Osteocyte (in vitro differentiated cells): ENCODE measurements at regions not wholly inside any gene's neighbourhood (a gene's known extent, or its start where the extent isn't known, plus 50 kb on each side); places are given as distances from the start of the nearest gene placed in this dataset.

ENCODE experiments used
- DNase-seq: peaks from one replicate; pipeline ENCODE4 v3.0.0; 2021; ENCODE audit warnings: mixed read lengths; ENCODE audit not compliant: unreplicated experiment; ENCODE audit errors: extremely low spot score
- H3K27ac Mint-ChIP-seq: one replicate; pipeline ENCODE4 v1.8.0; 2021; ENCODE audit warnings: mild to moderate bottlenecking, mixed read lengths; ENCODE audit not compliant: unreplicated experiment
- H3K27me3 Mint-ChIP-seq: one replicate; pipeline ENCODE4 v1.8.0; 2021; ENCODE audit warnings: mixed read lengths; ENCODE audit not compliant: unreplicated experiment
- H3K36me3 Mint-ChIP-seq: one replicate; pipeline ENCODE4 v1.8.0; 2021; ENCODE audit warnings: mixed read lengths; ENCODE audit not compliant: unreplicated experiment
- H3K4me1 Mint-ChIP-seq: one replicate; pipeline ENCODE4 v1.8.0; 2021; ENCODE audit warnings: mixed read lengths; ENCODE audit not compliant: unreplicated experiment
- H3K4me3 Mint-ChIP-seq: one replicate; pipeline ENCODE4 v1.8.0; 2021; ENCODE audit warnings: mild to moderate bottlenecking, moderate library complexity, mixed read lengths; ENCODE audit not compliant: unreplicated experiment
- H3K9me3 Mint-ChIP-seq: one replicate; pipeline ENCODE4 v1.8.0; 2021; ENCODE audit warnings: mixed read lengths; ENCODE audit not compliant: unreplicated experiment
- CTCF ChIP-seq: fragments of 200-600 bp; sonication (generic); IDR thresholded peaks from 2 replicates; pipeline ENCODE4 v1.5.0; 2021; ENCODE audit warnings: antibody characterized with exemption, mild to moderate bottlenecking, moderate library complexity

DNA sequence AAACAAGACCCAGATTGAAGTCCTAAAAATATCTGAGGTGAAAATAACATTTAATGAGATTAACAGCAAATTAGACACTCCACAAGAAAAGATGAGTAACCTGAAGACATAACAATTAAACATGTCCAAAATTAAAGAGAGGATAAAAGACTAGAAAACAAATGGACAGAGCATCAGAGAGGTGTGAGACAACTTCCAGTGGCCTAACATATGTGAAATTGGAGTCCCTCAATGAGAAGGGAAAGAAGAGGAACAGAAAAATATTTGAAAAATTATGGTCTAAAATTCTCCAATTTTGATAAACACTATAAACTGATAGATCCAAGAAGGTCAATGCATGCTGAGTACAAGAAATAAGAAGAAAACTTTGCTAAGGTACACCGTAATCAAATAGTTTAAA lies 151.9 kb downstream of the KITLG start:
- no peak for TF ChIP-seq CTCF

DNA sequence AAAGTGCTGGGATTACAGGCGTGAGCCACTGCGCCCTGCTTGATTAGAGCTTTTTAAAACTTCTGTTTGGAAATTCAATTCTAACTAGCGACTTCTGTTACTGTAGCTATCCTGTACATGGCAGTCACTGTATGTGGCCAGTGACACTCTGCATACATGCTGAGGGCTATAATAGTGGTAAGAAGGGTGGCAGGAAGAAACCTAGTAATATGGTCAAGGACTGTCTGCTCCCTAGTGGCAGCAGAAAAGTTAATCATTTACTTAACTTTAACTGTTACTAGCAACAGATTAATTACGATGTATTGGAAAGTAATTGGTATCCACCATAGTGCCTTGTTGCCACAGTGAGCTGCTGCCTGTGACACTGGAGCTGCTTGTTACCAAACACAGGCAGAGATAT lies 149.0 kb downstream of the KITLG start:
- no peak for DNase-seq
- Mint-ChIP-seq H3K4me1 (peaks cover 5% of the 10 kb centered on the region), H3K4me3 (no peak overlapping the region), H3K27me3 (no peaks in the 10 kb centered on the region), H3K36me3 (no peaks in the 10 kb centered on the region), H3K27ac (no peak overlapping the region), H3K9me3 (peaks cover 11% of the 10 kb centered on the region)
- TF ChIP-seq CTCF: no peak

More for the DNA sequence above, 151.9 kb downstream of the KITLG start:
- no peak for DNase-seq
- H3K4me3 Mint-ChIP-seq: no peak overlapping the region
- no peaks in the 10 kb centered on the region for H3K36me3 Mint-ChIP-seq
- H3K9me3 Mint-ChIP-seq: peaks cover 11% of the 10 kb centered on the region
- H3K4me1 Mint-ChIP-seq: no peaks in the 10 kb centered on the region
- H3K27ac Mint-ChIP-seq: no peak overlapping the region
- H3K27me3 Mint-ChIP-seq: no peaks in the 10 kb centered on the region

DNA sequence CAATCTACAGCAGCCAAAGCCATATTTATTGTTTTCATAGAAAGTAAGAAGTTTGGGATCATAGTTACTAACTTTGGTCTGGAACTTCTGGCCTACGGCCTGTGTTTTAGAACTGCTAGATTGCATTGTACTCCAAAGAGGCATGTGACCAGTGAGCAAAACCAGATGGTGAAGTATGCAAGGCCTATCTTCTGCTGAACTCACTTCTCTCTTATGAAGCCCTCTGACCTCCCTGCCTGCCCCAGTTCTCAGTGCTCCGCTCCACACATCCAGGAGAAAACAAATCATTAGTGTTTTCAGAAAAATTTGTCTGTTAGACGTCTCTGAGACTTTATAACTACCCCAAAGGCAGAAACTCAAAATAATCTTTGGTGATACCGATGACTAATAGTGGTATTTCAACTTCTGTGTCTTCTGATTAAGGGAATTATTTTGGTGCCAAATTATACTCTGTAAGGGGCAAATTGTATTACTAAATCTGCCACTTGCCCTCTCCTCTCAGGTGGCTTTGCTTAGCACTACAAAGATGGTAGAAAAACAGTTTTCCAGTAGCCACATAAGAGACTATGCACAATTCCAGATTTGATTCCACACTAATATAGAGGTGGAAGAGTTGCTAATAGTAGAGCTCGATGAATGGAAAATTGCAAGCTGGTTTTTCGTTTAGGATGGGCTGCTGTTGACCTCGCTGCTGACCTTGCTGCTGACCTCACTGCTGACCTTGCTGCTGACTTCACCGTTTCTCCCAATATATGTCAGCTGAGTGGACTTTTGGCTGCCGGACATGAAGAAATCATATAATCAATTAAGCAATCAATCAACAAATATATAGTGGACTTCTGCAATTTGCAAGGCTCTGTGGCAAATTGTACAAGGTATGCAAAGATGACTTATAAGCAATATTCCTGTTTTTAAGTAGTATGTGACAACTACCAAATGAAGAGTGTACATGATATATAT lies 147.5 kb downstream of the KITLG start:
- H3K36me3 Mint-ChIP-seq: no peaks in the 10 kb centered on the region
- H3K27ac Mint-ChIP-seq: no peak overlapping the region
- H3K9me3 Mint-ChIP-seq: peaks cover 7% of the 10 kb centered on the region
- H3K4me3 Mint-ChIP-seq: no peak overlapping the region
- TF ChIP-seq CTCF: no peak
- DNase-seq: no peak
- H3K27me3 Mint-ChIP-seq: no peaks in the 10 kb centered on the region
- peaks cover 5% of the 10 kb centered on the region for H3K4me1 Mint-ChIP-seq

- Mint-ChIP-seq H3K36me3 (no peaks in the 10 kb centered on the region), H3K27me3 (no peaks in the 10 kb centered on the region), H3K4me3 (no peak overlapping the region), H3K4me1 (peaks cover 5% of the 10 kb centered on the region), H3K9me3 (peaks cover 5% of the 10 kb centered on the region), H3K27ac (no peak overlapping the region)
- no peak for DNase-seq
- no peak for TF ChIP-seq CTCF
Measured at GRCh38 chr12:88433997-88434703, 146.1 kb downstream of the KITLG start.
